Stimulated activated naive CD4-positive, alpha-beta T cell (primary cell): ENCODE measurements at regions not wholly inside any gene's neighbourhood (a gene's known extent, or its start where the extent isn't known, plus 50 kb on each side); places are given as distances from the start of the nearest gene placed in this dataset.
"Not testable (repeated sequence)": the region's sequence is repeated elsewhere in the genome, so short reads cannot be mapped to it uniquely, and the experiment has no call there.

Experiments
- DNase-seq, 6 experiments: peaks; one replicate each; lab custom pipeline; 2025; lab: John Stamatoyannopoulos, UW

DNA sequence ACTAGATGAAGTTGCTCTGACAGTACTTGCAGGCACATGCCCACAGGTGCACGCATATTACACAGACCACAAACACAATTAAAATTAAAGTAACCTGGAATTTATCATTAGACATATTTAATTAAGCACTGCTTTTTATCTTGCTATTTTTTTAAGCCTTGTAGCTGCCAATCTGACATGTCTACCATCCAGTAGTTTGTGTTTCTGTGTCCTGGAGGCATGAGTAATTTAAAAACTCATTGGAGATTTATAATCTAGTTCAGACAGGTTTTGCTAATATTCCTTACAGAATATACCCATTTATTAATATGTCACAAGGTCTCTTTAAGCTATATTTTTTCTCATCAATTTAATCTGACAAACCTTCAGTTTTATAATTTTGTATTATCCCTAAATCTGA, 445.0 kb upstream of the KLF6 start:
- DNase-seq = no peak

DNA sequence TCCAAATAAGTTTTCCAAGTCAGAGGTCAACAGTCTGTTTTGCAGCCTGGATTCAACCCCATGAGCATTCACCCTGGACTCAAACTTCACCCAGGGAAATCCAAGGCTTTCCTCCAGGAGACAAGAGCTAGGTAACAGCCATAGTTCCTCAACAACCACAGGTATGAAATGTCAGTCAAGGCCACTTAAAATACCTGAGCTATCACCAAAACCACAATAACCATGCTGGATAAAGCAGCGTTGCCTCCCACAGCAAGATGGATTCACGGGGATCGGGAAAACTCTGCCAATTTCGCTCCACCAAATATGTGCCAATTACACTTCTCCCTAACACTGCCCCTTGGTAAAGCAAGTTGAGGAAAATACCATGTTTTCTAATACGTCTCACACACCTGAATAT, 444.1 kb upstream of the KLF6 start:
- no peak for DNase-seq

DNA sequence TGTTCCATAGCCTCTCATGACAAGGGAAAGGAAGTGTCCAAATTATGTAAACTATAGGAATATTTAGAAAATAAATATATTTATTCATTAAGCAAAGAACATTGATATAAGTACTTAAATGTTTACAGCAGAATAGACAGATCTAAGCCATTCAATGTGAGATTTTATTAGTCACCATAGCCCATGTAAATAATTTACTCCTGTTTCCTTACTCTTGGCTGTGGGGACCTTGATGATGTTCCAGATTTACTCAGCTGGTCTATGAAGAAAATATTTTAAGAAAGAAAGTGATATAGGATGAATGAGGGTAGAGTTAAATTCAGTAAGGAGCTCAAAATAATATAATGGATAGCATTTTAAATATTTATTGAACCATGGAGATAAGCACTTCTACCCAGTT, 442.6 kb upstream of the KLF6 start:
- DNase-seq = no peak

DNA sequence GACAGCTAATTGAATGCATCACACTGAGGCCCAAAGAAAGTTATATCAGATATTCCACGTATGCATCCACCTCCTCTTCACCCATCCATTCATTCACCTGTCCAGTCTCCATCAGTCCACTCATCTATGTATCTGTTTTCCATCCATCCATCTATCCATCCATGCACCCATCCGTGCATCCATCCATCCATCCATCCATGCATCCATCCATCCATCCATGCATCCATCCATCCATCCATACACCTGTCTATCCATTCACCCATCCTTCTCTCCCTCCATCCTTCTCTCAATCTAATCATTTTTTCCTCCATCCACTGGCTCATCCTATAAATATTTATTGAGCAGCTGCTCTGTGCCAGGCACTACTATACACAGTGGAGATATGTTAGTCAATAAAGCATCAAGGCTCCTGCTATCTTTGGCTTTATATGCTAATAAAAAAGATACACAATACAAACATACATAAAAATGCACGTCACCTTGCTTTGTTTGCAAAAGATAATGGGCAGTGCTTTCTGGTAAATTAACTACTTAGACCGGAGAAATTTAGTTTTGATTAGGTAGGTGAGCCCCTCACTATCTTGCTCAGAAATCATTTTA, 442.0 kb upstream of the KLF6 start:
- DNase-seq = no peak

DNA sequence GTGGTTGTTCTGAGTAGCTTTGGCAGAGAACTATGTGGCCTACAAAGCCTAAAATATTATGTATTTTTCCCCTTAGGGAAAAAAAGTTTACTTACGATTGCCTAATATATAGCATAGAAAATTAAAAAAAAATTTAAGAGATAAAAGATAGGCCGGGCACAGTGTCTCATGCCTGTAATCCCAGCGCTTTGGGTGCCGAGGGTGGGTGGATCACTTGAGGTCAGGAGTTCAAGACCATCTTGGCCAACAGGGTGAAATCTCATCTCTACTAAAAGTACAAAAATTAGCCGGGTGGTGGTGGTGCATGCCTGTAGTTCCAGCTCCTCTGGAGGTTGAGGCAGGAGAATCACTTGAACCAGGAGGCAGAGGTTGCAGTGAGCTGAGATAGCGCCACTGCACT, 439.2 kb upstream of the KLF6 start:
- DNase-seq = no peak

DNA sequence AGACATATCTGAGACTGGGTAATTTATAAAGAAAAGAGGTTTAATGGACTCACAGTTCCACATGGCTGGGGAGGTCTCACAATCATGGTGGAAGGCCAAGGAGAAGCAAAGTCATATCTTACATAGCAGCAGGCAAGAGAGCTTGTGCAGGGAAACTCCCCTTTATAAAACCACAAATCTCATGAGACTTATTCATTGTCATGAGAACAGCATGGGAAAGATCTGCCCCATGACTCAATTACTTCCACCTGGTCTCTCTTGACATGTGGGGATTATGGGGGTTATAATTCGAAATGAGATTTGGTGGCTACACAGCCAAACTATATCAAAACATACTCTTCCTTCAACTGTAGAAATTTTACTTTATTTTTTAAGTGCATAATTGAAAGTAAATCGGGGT, 436.3 kb upstream of the KLF6 start:
- not testable (repeated sequence) for DNase-seq

DNA sequence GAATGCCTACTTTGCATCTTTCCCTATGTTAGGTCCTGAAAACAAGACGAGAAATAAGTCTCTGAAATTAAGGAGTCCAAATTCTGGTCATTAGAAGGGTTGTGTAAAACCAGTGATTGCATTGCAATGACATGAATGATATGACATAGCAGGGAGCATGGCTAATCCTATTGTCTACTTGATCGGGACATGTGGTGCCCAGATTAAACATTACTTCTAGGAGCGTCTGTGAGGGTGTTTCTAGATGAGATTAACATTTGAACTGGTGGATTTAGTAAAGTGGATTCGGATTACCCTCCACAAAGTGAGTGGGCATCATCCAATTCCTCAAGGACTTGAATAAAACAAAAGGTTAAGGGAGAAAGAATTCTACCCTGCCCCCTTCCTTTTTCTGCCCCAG, 434.9 kb upstream of the KLF6 start:
- DNase-seq = no peak

DNA sequence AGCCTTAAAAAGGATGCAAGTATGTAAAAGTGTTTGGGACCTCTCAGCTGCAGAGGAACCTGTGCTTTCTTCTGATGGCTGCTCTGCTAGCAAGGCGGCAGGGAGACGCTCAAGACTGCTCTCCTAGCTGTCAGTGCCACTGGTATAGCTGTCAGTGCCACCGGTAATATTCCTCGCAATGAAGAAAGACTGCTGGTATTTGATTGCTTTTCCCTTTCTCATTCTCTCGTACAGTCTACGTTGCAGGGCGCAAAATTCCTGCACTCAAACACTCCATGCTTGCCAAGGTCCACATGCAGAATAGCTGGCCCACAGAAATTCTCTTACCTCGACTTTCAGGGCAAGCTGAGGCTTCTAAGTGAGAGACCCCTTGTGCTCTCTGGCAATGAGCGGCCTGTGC, 432.6 kb upstream of the KLF6 start:
- DNase-seq = no peak

DNA sequence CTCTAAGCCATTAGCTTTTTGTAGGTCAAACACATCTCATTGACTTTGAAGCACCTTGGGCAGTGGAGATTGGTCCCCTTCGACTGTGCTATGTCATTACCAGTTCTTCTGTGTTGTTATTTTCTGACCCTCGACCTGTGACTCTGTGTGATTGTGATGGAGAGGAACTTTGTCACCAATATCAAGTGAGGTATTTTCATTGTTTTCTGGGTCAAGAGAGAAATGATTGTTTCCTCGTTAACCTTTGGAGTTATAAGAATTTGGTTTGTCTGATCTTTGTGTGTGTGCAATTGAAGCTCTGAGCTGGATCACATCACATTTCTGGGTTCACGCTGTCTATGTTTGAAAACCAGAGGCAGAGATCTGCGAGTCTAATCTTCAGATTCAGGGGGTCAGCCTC, 432.2 kb upstream of the KLF6 start:
- DNase-seq = no peak

DNA sequence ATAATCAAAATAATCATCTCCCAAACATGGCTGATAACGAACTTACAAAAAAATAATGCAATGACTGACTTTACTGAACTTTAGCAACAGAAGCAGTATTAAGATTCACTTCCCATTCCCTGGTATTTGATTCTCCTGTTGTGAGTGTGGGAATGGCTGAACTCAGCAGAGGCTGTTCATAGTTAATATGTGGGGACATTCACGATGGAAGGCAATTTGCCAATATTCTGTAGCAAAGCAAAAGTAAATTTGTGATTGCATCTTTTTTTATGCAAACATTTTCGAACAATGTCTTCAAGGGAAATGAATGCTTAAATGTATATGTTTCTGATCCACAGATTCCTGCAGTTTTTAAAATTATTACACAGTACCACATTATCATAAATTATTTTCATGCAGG, 431.7 kb upstream of the KLF6 start:
- DNase-seq = no peak

DNA sequence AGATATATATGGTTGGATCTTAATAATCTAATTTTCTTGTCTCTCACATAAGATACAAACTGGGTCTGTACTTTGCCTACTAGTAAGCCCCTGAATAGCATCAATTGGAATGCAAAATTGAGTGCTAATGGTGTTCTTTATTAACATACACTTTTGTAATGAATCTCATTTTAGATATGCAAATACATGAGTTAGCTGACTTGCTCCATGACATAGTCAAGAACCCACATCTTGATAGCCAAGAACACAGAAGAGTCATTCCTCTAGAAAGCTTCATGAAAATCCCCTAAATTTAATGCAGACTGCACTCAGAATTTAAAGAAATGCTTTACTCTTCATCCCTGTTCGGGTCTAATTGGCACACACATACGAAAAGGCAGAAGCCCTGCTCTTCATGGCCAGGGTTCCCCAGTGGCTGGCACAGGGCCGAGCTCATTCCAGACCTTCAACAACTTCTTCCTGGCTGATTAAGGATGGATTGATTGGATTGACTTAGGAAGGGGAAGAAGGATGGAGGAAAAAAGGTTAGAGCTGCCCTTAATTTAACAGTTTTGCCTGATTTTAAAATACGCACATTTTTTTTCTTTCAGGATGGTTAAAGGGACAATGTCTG, 431.1 kb upstream of the KLF6 start:
- DNase-seq = no peak

DNA sequence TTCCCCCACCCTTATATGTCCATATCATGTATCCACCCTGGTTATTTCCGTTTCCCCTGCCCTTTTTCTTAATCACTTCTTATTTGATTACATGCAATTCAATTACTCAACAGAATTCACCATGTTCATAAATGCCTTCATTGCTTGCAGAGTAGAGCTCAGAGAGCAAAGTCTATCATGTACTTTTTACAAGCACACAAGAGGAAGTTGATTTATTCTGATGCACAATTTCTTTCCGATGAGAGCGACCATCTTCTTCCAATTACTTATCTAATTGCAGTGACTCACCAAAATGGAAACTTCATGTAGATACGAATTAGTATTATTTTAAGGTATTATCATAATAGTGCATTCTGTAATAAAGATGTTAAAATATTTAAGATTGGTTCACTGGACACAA, 430.5 kb upstream of the KLF6 start:
- no peak for DNase-seq

DNA sequence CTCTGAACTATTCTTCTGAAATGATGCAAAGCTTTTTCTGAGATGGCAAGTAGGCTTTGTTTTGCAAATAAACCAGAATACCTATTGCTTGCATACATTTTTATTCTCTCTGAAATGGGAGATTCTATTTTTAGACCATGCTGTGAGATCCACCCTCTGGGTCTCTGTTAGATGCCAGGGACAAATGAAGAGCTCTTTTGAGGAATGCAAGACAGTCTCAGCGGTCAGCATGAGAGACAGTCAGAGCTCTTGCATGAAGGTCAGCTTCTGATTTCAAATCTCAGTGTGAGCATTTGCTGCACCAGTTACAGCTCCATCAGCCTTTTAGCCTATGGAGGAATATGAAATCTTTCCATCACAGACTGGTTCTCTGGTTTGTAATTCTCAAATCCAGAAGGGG, 429.9 kb upstream of the KLF6 start:
- DNase-seq = no peak

DNA sequence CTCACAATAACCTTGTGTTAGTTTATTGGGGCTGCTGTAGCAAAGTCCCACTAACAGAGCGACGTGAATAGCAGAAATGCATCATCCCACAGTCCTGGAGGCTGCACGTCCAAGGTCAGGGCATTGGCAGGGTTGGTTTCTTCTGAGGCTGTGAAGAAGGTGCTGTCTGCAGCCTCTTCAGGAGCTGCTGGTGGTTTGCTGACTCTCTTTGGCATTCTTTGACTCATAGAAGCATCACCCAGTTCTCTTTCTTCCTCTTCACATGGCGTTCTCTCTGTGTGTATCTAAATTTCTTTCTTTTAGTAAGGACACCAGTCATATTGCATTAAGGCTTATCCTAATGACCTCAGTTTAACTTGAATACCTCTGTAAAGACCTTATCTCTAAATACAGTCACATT, 428.4 kb upstream of the KLF6 start:
- DNase-seq = no peak

DNA sequence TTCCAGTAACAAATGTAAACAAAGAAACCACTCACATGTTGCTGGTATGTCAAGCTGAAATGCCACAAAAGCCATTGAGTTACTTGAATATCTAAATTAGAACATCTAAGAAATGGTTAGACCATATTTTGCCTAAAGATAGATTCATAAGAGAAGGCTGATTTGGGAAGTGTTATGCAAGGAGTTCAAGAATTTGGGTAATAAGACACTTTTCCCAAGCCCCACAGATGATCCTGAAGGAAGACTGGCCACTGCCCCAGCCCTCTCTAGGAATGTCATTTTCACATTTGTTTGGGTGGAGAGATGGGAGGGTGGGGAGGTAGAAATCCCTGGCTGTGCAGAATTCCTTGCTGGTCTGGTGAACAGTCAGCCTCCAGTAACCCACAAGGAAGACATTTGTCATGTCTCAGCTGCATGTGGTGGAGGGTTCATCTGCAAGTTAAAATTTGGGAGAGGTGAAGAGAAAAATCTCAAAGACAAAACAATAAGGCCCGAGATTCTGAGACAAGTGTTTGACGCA, 427.2 kb upstream of the KLF6 start:
- no peak for DNase-seq

DNA sequence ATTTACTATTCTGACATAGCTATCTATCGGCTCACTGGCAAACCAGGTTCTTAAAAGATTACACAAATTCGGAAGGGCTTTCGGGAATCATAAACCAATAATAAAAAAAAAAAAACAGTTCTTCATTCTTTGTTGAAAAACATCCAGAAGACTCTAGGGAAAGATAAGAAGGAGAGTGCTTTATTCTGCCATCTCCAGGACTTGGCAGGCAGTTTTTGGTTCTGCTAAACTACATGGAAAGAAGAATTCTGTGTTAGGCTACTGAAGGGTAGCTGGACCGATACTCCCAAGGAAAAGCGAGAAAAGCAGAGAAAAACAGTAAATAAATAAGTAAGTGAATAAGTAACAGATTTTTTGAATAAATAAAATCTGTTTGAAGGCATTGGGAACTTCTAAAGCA, 423.5 kb upstream of the KLF6 start:
- no peak for DNase-seq

DNA sequence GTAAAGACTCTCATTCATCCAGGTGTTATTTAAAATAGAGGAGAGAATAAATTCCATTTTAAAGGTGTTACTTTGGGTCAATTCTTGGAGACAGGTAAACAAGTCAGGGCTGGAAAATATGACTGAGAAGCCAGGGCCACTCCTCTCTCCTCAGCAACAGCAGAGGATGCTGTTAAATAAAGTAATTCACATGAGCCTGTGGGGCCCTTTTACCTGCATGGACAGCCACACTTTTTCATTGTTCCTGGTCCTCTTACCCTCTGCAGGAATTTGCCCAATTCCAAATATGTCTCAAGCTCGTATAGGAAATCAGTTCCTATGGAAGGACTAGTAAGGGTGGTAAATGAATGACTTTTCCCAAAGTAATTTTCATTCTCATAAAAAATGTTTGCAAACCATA, 420.1 kb upstream of the KLF6 start:
- no peak for DNase-seq

DNA sequence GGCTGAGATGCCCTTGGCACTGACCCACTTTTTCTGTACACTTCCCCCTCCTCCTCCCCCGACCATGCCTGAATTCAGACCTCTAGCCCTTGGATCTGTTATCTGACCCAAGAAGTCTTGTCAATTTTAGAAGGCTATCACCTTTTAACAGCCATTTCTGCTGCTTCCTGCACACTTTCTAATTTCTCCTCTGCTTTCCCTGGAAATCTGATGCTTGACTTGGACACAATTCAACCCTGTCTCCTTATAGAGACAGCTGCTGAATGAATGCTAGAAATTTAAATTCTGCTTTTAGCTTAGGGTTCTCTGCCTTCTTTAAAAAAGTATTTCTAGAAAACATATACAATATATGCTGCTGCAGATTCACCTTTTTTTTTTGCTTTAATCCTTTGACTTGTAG, 417.9 kb upstream of the KLF6 start:
- DNase-seq = no peak

DNA sequence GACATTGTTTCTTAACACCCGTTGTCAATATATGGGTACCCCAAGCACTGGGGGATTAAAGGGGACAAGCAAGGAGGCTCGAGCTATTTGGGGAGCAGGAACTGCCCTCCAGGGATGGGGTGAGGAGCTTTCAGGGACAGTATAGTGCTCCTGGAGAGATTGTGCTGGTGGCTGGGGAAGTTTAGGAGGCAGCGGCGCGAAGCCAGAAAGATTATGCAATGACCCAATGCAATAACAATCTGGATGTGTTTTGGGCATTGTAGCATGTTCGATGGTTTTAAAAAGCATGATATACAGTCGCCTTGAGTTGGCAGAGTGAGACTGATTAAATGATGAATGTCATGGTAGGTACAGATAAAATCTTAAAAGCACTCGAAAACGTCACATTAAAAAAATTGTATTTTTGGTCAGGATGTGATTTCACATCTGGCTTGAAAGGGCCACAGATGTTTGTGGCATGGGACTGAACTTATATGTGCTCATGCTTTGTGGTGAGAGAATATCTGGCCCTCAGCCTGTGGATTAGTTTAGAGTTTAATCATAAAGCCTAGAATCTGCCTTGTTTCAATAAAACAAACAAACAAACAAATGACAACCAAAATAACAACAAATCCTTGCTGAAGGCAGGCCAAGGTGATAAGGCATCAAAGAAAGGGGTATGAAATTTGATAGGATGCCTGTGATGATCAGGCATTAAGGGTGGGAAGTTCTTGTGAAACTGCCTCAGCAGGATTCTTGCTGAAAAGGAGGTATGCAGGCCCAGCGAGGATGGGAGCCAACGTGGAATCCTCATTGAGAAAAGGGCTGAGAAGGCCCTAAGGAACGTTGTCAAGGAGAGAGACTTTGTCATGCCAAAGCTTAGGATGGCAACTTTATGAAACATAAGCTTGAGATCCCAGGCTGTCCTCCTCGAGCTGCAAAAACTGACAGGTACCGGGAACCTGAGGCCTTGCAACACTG, 417.1 kb upstream of the KLF6 start:
- DNase-seq = no peak

DNA sequence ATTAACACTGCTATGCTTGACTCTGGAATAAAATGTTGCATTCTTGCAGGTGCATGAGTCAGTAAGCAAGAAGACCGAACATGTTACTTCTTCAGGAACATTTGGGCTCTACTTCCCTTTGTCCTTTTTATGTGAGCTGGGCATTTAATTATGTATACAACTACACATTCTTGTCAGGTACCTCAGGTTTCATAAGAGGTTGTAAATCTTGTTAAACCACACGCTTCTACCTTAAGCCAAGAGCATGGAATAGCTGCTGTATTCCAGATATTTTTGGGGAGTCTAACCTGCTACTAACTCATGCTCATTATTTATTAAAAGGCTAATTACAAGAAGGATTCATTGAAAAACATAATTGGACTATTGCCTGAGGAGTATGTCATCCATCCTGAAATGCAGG, 414.2 kb upstream of the KLF6 start:
- no peak for DNase-seq

DNA sequence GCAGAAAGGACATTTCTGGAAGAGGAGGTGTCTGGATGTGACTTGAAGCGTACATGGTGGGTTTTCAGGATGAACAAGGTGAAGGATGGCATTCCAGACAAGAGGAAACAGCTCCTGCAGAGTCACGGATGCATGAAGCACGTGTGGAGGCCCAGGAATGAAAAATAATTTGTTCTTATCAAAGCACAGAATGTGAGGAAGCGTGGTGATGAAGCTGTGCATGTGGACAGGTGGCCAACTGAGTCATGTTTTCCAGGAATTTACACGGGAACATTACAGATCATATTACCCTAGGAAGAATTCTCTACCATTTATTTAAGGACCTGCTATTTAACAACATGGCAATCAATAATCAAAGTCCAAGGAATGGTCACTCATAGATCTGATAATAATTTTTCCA, 413.2 kb upstream of the KLF6 start:
- no peak for DNase-seq

DNA sequence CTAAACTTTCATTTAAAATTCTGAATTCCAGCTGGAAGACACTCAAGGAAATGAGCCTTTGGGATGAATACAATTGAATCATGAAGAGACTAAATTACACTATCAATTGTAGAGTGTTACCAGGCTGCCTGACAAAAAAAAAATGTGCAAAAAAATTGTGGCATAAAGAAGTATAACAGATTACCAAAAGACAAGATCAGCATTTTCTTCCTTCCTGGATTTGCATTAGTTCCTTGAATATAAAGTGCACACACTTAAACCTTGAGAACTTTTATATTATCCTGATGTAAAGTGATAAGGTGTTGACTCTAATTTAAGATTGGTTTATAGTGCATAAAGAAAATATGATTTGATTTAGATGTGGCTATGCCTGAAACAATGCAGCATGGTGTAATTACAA, 412.7 kb upstream of the KLF6 start:
- no peak for DNase-seq

DNA sequence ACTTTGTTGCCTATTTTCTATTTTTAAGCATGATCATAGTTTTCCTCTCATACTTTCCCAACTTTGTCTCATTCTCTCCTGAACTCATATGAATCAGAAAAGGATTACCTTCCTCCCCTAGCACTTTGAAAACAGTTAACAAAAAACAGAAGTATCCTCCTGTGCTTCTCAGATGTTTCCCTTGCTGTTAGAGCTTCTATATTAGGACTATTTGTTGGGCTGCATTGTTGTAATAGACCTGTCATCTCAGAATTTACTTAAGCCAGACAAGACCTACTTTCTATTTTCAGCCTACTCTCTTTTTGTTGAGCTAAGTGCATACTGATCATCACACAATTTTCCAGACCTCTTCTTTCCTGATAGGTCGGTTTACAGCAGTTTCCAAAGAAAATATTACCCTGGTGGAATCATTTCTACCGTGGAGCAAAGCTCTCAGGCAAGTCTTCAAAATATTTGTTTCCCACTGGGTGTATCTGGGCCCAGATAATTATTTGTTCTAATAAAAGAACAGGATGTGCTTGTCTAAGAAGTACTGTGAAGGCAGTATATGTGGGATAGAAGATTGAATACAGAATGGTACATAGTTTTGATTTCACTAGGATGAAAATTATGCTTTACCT, 411.9 kb upstream of the KLF6 start:
- DNase-seq = no peak
